Uterus (tissue), 2 donors: ENCODE measurements at regions not wholly inside any gene's neighbourhood (a gene's known extent, or its start where the extent isn't known, plus 50 kb on each side); places are given as distances from the start of the nearest gene placed in this dataset.

ENCODE experiments used
- POLR2A ChIP-seq, 2 donors: fragments of 450-650 bp; IDR thresholded peaks; one replicate each; pipeline ENCODE4 v1.6.1; 2016; ENCODE audit warnings: antibody characterized with exemption in 2 of 2, mild to moderate bottlenecking in 1 of 2, moderate library complexity in 1 of 2
- TF ChIP-seq, protein P1 (sequence below), 4 experiments: fragments of 200-600 bp in 2 of 4; fragments of 450-650 bp in 2 of 4; sonication (generic) in 2 of 4; IDR thresholded peaks; one replicate each; pipeline ENCODE4 v1.5.1; 2016 to 2019; ENCODE audit warnings: antibody characterized with exemption in 4 of 4, mild to moderate bottlenecking in 2 of 4, moderate library complexity in 1 of 4

DNA sequence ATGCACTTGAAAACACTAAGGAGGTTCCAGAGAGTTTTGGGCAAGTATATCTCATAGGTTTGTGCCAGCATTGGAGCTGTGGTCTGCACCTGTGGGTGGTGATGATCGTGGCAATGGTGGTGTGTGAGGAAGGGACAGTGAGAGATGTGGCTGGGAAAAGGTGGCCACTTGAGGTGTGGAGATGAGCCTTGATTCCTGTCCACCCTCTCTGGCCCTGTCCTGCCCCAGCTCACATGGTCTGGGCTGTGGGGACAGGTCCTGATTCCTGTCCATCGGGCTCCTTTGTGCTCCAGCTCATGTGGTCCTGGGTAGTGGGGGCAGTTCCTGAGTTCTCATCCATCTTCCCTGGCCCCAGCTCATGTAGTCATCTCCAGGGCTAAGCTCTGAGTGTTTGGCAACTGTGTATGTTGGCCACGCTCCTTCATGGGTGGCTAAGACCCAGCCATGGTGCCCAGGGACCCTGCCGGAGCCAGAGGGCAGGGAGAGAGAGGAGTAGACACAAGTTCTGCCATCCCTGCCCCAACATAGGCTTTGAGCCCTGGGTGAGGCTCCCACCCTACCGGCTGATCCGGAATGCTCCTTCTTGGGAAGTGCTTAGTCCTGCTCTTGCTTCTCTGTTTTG is 294.4 kb upstream of the HDAC4 start:
- TF ChIP-seq, protein P1, sequence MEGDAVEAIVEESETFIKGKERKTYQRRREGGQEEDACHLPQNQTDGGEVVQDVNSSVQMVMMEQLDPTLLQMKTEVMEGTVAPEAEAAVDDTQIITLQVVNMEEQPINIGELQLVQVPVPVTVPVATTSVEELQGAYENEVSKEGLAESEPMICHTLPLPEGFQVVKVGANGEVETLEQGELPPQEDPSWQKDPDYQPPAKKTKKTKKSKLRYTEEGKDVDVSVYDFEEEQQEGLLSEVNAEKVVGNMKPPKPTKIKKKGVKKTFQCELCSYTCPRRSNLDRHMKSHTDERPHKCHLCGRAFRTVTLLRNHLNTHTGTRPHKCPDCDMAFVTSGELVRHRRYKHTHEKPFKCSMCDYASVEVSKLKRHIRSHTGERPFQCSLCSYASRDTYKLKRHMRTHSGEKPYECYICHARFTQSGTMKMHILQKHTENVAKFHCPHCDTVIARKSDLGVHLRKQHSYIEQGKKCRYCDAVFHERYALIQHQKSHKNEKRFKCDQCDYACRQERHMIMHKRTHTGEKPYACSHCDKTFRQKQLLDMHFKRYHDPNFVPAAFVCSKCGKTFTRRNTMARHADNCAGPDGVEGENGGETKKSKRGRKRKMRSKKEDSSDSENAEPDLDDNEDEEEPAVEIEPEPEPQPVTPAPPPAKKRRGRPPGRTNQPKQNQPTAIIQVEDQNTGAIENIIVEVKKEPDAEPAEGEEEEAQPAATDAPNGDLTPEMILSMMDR (IDR thresholded peaks at IDR 0.05), result no peak
- no peak for TF ChIP-seq POLR2A (IDR thresholded peaks at IDR 0.05)
